ENCODE measurements at regions not wholly inside any gene's neighbourhood (a gene's known extent, or its start where the extent isn't known, plus 50 kb on each side); places are given as distances from the start of the nearest gene placed in this dataset.

DNA sequence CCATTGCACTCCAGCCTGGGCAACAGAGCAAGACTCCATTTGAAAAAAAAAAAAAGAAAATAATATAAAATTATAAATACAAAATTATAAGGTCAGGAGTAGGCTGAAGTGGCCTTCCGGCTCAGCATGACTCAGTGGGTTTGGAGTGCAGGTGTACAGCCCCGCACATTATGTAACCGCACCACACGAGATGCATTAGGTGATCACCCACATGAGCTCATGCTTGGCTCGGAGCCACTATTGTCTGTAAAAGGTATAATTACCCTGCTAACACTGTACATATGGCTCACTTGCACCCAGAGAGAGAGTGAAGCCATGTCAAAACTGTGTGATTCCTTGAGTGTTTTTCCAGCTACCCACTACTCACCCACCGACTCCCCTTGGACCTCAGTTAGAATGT, 557.0 kb downstream of the SLC6A15 start:
- no peak overlapping the region for H2AFZ ChIP-seq (ENCODE audit: low read length)
- H4K20me1 ChIP-seq (ENCODE audit: insufficient read depth, low read length): no peaks in the 10 kb centered on the region
- H3K4me3 ChIP-seq (ENCODE audit: low read depth, low read length, poor library complexity, severe bottlenecking): no peak overlapping the region
- H3K9ac ChIP-seq (ENCODE audit: low read length): no peak overlapping the region
- H3K79me2 ChIP-seq (ENCODE audit: insufficient read depth, low read length): no peaks in the 10 kb centered on the region
- H3K27me3 ChIP-seq (ENCODE audit: insufficient read depth, low read length): no peaks in the 10 kb centered on the region
- TF ChIP-seq, protein P1, sequence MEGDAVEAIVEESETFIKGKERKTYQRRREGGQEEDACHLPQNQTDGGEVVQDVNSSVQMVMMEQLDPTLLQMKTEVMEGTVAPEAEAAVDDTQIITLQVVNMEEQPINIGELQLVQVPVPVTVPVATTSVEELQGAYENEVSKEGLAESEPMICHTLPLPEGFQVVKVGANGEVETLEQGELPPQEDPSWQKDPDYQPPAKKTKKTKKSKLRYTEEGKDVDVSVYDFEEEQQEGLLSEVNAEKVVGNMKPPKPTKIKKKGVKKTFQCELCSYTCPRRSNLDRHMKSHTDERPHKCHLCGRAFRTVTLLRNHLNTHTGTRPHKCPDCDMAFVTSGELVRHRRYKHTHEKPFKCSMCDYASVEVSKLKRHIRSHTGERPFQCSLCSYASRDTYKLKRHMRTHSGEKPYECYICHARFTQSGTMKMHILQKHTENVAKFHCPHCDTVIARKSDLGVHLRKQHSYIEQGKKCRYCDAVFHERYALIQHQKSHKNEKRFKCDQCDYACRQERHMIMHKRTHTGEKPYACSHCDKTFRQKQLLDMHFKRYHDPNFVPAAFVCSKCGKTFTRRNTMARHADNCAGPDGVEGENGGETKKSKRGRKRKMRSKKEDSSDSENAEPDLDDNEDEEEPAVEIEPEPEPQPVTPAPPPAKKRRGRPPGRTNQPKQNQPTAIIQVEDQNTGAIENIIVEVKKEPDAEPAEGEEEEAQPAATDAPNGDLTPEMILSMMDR (IDR thresholded peaks at IDR 0.05; ENCODE audit: low read length): no peak
- no peak for TF ChIP-seq EZH2 (IDR thresholded peaks at IDR 0.05; ENCODE audit: borderline replicate concordance, low read length)
- H3K4me1 ChIP-seq (ENCODE audit: insufficient read depth, low read length, severe bottlenecking): no peaks in the 10 kb centered on the region
- no peaks in the 10 kb centered on the region for H3K9me2 ChIP-seq (ENCODE audit: low read depth, low read length)
- H3K9me3 ChIP-seq (ENCODE audit: low read length): no peaks in the 10 kb centered on the region
- no peak overlapping the region for H3K27ac ChIP-seq (ENCODE audit: low read depth, low read length, poor library complexity, severe bottlenecking)
- no peaks in the 10 kb centered on the region for H3F3A ChIP-seq (ENCODE audit: insufficient read depth, low read length)
- no peak overlapping the region for H3K4me2 ChIP-seq (ENCODE audit: low read length)
- H3K36me3 ChIP-seq (ENCODE audit: insufficient read depth, low read length): no peaks in the 10 kb centered on the region

DNA sequence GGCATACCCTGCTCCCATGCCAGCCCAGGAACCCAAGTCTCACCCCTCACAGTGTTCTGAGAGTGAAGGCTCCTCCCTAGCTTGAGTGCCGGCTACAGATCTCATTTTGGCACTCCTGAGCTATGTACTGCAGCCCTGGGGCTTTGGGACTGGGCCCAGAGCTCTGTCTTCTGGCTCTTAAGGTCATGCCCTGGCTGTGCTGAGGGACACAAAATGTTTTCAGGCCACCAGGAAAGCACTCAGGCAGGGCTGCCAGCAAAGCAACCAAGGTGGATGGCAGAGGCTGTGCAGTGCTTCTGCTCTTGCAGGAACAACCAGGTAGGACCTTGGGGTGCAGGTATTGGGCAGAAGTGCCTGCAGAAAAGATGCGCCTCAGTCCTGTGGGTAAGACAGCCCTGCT, 564.0 kb downstream of the SLC6A15 start:
- no peaks in the 10 kb centered on the region for H3K4me1 ChIP-seq (ENCODE audit: insufficient read depth, low read length, severe bottlenecking)
- no peak overlapping the region for H3K9ac ChIP-seq (ENCODE audit: low read length)
- H3K36me3 ChIP-seq (ENCODE audit: insufficient read depth, low read length): no peaks in the 10 kb centered on the region
- no peaks in the 10 kb centered on the region for H3K27me3 ChIP-seq (ENCODE audit: insufficient read depth, low read length)
- no peaks in the 10 kb centered on the region for H3K9me2 ChIP-seq (ENCODE audit: low read depth, low read length)
- no peaks in the 10 kb centered on the region for H3F3A ChIP-seq (ENCODE audit: insufficient read depth, low read length)
- no peak for TF ChIP-seq EZH2 (IDR thresholded peaks at IDR 0.05; ENCODE audit: borderline replicate concordance, low read length)
- no peak overlapping the region for H3K27ac ChIP-seq (ENCODE audit: low read depth, low read length, poor library complexity, severe bottlenecking)
- no peak overlapping the region for H2AFZ ChIP-seq (ENCODE audit: low read length)
- H3K4me3 ChIP-seq (ENCODE audit: low read depth, low read length, poor library complexity, severe bottlenecking): no peak overlapping the region
- no peaks in the 10 kb centered on the region for H4K20me1 ChIP-seq (ENCODE audit: insufficient read depth, low read length)
- H3K9me3 ChIP-seq (ENCODE audit: low read length): no peaks in the 10 kb centered on the region
- no peak overlapping the region for H3K4me2 ChIP-seq (ENCODE audit: low read length)
- H3K79me2 ChIP-seq (ENCODE audit: insufficient read depth, low read length): no peaks in the 10 kb centered on the region

DNA sequence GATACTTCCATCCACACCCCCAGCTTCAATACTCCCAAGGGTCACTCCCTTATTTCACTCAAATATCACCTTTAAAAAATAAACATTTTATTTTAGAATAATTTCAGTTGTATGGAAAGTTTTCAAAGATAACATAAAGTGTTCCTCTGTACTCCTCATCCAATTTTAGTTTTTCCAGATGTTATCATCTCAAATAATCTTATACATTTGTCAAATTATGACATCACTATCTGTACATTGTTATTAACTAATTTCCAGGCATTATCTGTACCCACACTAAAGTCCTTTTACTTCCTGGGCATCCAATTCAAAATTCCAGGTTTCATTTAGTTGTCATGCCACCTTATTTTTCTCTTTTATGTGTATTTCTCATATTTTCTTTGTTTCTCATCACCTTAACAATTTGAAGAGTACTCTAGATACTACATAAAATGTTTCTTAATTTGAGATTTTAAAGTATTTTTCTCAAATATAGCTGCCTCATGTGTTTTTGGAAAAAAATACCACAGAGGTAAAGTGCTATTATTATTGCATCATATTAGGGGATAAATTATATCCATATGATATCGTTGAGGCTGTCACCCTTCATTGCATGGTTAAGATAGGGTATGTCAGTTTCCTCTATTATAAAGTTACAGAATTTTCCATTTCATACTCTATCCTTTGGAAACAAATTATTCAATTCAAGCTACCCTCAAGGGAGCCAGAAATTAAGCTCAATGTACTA, 571.0 kb downstream of the SLC6A15 start:
- Histone ChIP-seq H3K4me1 (ENCODE audit: insufficient read depth, low read length, severe bottlenecking) (no peaks in the 10 kb centered on the region), H3K4me2 (ENCODE audit: low read length) (no peak overlapping the region), H2AFZ (ENCODE audit: low read length) (no peak overlapping the region), H3K9me3 (ENCODE audit: low read length) (no peaks in the 10 kb centered on the region), H3K79me2 (ENCODE audit: insufficient read depth, low read length) (no peaks in the 10 kb centered on the region), H3F3A (ENCODE audit: insufficient read depth, low read length) (no peaks in the 10 kb centered on the region), H3K36me3 (ENCODE audit: insufficient read depth, low read length) (no peaks in the 10 kb centered on the region), H3K27ac (ENCODE audit: low read depth, low read length, poor library complexity, severe bottlenecking) (no peak overlapping the region), H3K9ac (ENCODE audit: low read length) (no peak overlapping the region), H3K9me2 (ENCODE audit: low read depth, low read length) (no peaks in the 10 kb centered on the region), H4K20me1 (ENCODE audit: insufficient read depth, low read length) (no peaks in the 10 kb centered on the region), H3K27me3 (ENCODE audit: insufficient read depth, low read length) (no peaks in the 10 kb centered on the region), H3K4me3 (ENCODE audit: low read depth, low read length, poor library complexity, severe bottlenecking) (no peak overlapping the region)
- no peak for TF ChIP-seq EZH2 (IDR thresholded peaks at IDR 0.05; ENCODE audit: borderline replicate concordance, low read length)

DNA sequence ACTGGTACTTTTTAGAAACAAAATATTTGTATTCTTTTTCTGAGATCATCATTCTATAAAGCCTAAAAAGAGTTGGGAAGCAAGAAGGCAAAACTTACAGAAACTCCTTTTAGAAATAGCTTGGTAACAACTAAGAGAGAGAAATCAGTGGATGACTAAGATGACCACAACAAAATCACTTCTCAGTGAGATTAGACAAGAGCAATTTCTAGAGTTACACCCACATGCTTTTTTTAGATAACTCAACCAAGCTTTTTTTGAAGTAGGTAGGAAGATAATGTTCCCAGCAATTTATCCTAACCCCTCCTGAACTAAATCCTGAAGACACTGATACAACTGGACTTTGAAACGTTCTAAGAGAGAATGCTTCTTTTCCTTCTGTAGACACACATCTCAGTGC, 576.4 kb downstream of the SLC6A15 start:
- no peaks in the 10 kb centered on the region for H3K9me3 ChIP-seq (ENCODE audit: low read length)
- H3K9ac ChIP-seq (ENCODE audit: low read length): no peak overlapping the region
- TF ChIP-seq EZH2 (IDR thresholded peaks at IDR 0.05; ENCODE audit: borderline replicate concordance, low read length): no peak
- TF ChIP-seq, protein P1 (IDR thresholded peaks at IDR 0.05; ENCODE audit: low read length): no peak
- no peaks in the 10 kb centered on the region for H3K36me3 ChIP-seq (ENCODE audit: insufficient read depth, low read length)
- no peak overlapping the region for H2AFZ ChIP-seq (ENCODE audit: low read length)
- no peaks in the 10 kb centered on the region for H3K4me1 ChIP-seq (ENCODE audit: insufficient read depth, low read length, severe bottlenecking)
- no peaks in the 10 kb centered on the region for H3F3A ChIP-seq (ENCODE audit: insufficient read depth, low read length)
- H3K27ac ChIP-seq (ENCODE audit: low read depth, low read length, poor library complexity, severe bottlenecking): no peak overlapping the region
- H3K4me3 ChIP-seq (ENCODE audit: low read depth, low read length, poor library complexity, severe bottlenecking): no peak overlapping the region
- no peaks in the 10 kb centered on the region for H3K9me2 ChIP-seq (ENCODE audit: low read depth, low read length)
- H3K4me2 ChIP-seq (ENCODE audit: low read length): no peak overlapping the region
- no peaks in the 10 kb centered on the region for H3K27me3 ChIP-seq (ENCODE audit: insufficient read depth, low read length)
- H3K79me2 ChIP-seq (ENCODE audit: insufficient read depth, low read length): no peaks in the 10 kb centered on the region
- H4K20me1 ChIP-seq (ENCODE audit: insufficient read depth, low read length): no peaks in the 10 kb centered on the region
